IMR-90 (cell line): ENCODE measurements at regions not wholly inside any gene's neighbourhood (a gene's known extent, or its start where the extent isn't known, plus 50 kb on each side); places are given as distances from the start of the nearest gene placed in this dataset.

Experiments
- ATAC-seq: fragments of 200-7000 bp; cut with Tn5 transposase; 2 replicates; pipeline ENCODE4 v1.9.1; 2020; ENCODE audit warnings: low read depth, mild to moderate bottlenecking, moderate library complexity
- BruUV-seq: library from RNA; stranded (reverse); fragments of 400-500 nt; replicated peaks from 2 replicates; lab custom pipeline; 2021; lab: Mats Ljungman, UMichigan
- CTCF ChIA-PET: fragments of 300-600 bp; formaldehyde crosslinking; extraction: SDS; loops from one replicate; lab custom pipeline; 2021; ENCODE audit warnings: antibody characterized with exemption; lab: Yijun Ruan, JAX
- POLR2A ChIA-PET: fragments of 300-600 bp; sonication (Branson Sonifier 250); formaldehyde crosslinking; loops from one replicate; lab custom pipeline; 2022; ENCODE audit warnings: antibody characterized with exemption; ENCODE audit not compliant: unreplicated experiment; lab: Charles Lee
- DNase-seq: peaks from one replicate; pipeline ENCODE4 v3.0.0; 2013
- H2AFZ ChIP-seq: replicated peaks from 2 replicates; pipeline ENCODE3; 2013; ENCODE audit warnings: low read length, mild to moderate bottlenecking; ENCODE audit not compliant: poor library complexity
- H2AK5ac ChIP-seq: 2 replicates; pipeline ENCODE4 v1.6.1; 2013; ENCODE audit warnings: low read depth, low read length, inconsistent platforms
- H2AK9ac ChIP-seq: replicated peaks from 2 replicates; pipeline ENCODE3; 2013; ENCODE audit warnings: mild to moderate bottlenecking, low read depth, low read length, moderate library complexity; ENCODE audit not compliant: poor library complexity
- H2BK120ac ChIP-seq: 2 replicates; pipeline ENCODE4 v1.6.1; 2013; ENCODE audit warnings: low read depth, low read length, inconsistent platforms
- H2BK15ac ChIP-seq: 3 replicates; pipeline ENCODE4 v1.6.1; 2013; ENCODE audit warnings: low read depth, low read length, inconsistent platforms
- H2BK20ac ChIP-seq: 2 replicates; pipeline ENCODE4 v1.6.1; 2013; ENCODE audit warnings: low read depth, mild to moderate bottlenecking, inconsistent platforms, low read length, moderate library complexity
- H2BK5ac ChIP-seq: 2 replicates; pipeline ENCODE4 v1.6.1; 2013; ENCODE audit warnings: mild to moderate bottlenecking, low read depth, low read length, inconsistent platforms; ENCODE audit not compliant: poor library complexity, severe bottlenecking
- H3K14ac ChIP-seq: replicated peaks from 2 replicates; pipeline ENCODE4 v1.6.1; 2013; ENCODE audit warnings: low read depth, low read length, inconsistent platforms
- H3K18ac ChIP-seq: 2 replicates; pipeline ENCODE4 v1.6.1; 2013; ENCODE audit warnings: low read depth, low read length, control low read depth
- H3K23ac ChIP-seq: 2 replicates; pipeline ENCODE4 v1.6.1; 2013; ENCODE audit warnings: low read depth, low read length, inconsistent platforms
- H3K27ac ChIP-seq: 2 replicates; pipeline ENCODE4 v1.5.1; 2013; ENCODE audit warnings: mild to moderate bottlenecking, control low read depth, low read length; ENCODE audit not compliant: insufficient read depth
- H3K27me3 ChIP-seq: 2 replicates; pipeline ENCODE4 v1.6.1; 2013; ENCODE audit warnings: low read length; ENCODE audit not compliant: control insufficient read depth, insufficient read depth
- H3K36me3 ChIP-seq: 2 replicates; pipeline ENCODE4 v1.6.1; 2013; ENCODE audit warnings: low read length, mixed read lengths; ENCODE audit not compliant: control insufficient read depth, insufficient read depth
- H3K4ac ChIP-seq: 2 replicates; pipeline ENCODE4 v1.6.1; 2013; ENCODE audit warnings: low read depth, low read length, inconsistent platforms
- H3K4me1 ChIP-seq: 2 replicates; pipeline ENCODE4 v1.6.1; 2013; ENCODE audit warnings: low read length, mixed read lengths; ENCODE audit not compliant: control insufficient read depth, insufficient read depth
- H3K4me2 ChIP-seq: 2 replicates; pipeline ENCODE4 v1.6.1; 2013; ENCODE audit warnings: low read depth, mild to moderate bottlenecking, control low read depth, low read length, moderate library complexity
- H3K4me3 ChIP-seq: 2 replicates; pipeline ENCODE4 v1.5.1; 2013; ENCODE audit warnings: low read depth, mild to moderate bottlenecking, control low read depth, low read length, moderate library complexity; ENCODE audit not compliant: insufficient read depth
- H3K56ac ChIP-seq: 2 replicates; pipeline ENCODE4 v1.6.1; 2013; ENCODE audit warnings: low read length, inconsistent platforms; ENCODE audit not compliant: insufficient read depth; ENCODE audit errors: extremely low read depth
- H3K79me1 ChIP-seq, 2 experiments: 2 replicates each; pipeline ENCODE4 v1.6.1; 2013; ENCODE audit warnings: low read length in 2 of 2, inconsistent platforms in 1 of 2, low read depth in 1 of 2
- H3K9ac ChIP-seq: 2 replicates; pipeline ENCODE4 v1.6.1; 2013; ENCODE audit warnings: low read depth, low read length, control low read depth
- H3K9me1 ChIP-seq: 2 replicates; pipeline ENCODE4 v1.6.1; 2013; ENCODE audit warnings: low read length, inconsistent platforms; ENCODE audit not compliant: insufficient read depth
- H3K9me3 ChIP-seq: 2 replicates; pipeline ENCODE4 v1.6.1; 2013; ENCODE audit warnings: low read length; ENCODE audit not compliant: control insufficient read depth, insufficient read depth
- H4K20me1 ChIP-seq: 2 replicates; pipeline ENCODE4 v1.6.1; 2013; ENCODE audit warnings: low read length, inconsistent platforms; ENCODE audit not compliant: insufficient read depth
- H4K5ac ChIP-seq: 2 replicates; pipeline ENCODE4 v1.6.1; 2013; ENCODE audit warnings: mild to moderate bottlenecking, low read depth, low read length, control low read depth
- H4K8ac ChIP-seq, 2 experiments: 2 replicates each; pipeline ENCODE4 v1.6.1; 2013; ENCODE audit warnings: low read depth in 2 of 2, low read length in 2 of 2, control low read depth in 1 of 2, inconsistent platforms in 1 of 2
- H4K91ac ChIP-seq: 2 replicates; pipeline ENCODE4 v1.6.1; 2013; ENCODE audit warnings: low read depth, low read length, inconsistent platforms; ENCODE audit not compliant: insufficient read depth
- CEBPB ChIP-seq: IDR thresholded peaks from 2 replicates; pipeline ENCODE4 v1.6.1; 2012; ENCODE audit warnings: low read depth, low read length, improper control_type of control experiment
- CTCF ChIP-seq: conservative IDR thresholded peaks from 2 replicates; pipeline ENCODE4 v1.5.1; 2012; ENCODE audit warnings: mild to moderate bottlenecking, low read depth, low read length, improper control_type of control experiment
- ELK1 ChIP-seq: fragments of 150-350 bp; IDR thresholded peaks from 2 replicates; pipeline ENCODE4 v1.6.1; 2016; ENCODE audit warnings: low read depth, mild to moderate bottlenecking, low read length, moderate library complexity, borderline replicate concordance
- MXI1 ChIP-seq: IDR thresholded peaks from 2 replicates; pipeline ENCODE4 v1.6.1; 2012; ENCODE audit warnings: low read depth, mild to moderate bottlenecking, low read length, moderate library complexity, borderline replicate concordance
- NFE2L2 ChIP-seq: fragments of 150-350 bp; IDR thresholded peaks from 2 replicates; pipeline ENCODE4 v1.6.1; 2016; ENCODE audit warnings: low read depth, mild to moderate bottlenecking, low read length
- POLR2A ChIP-seq: IDR thresholded peaks from 2 replicates; pipeline ENCODE4 v1.6.1; 2012; ENCODE audit warnings: mild to moderate bottlenecking, low read depth, low read length
- RAD21 ChIP-seq: IDR thresholded peaks from 2 replicates; pipeline ENCODE4 v1.6.1; 2012; ENCODE audit warnings: low read length, improper control_type of control experiment
- RCOR1 ChIP-seq: IDR thresholded peaks from 2 replicates; pipeline ENCODE4 v1.6.1; 2012; ENCODE audit warnings: mild to moderate bottlenecking, low read length, improper control_type of control experiment; ENCODE audit not compliant: insufficient replicate concordance
- WGBS, 2 experiments: methylation state at CpG; one replicate each; pipeline versions ENCODE4 v1.1.5 to v1.1.7; 2013; ENCODE audit warnings: missing lambda C conversion rate in 2 of 2; ENCODE audit not compliant: insufficient read length in 1 of 2; ENCODE audit errors: extremely low coverage in 2 of 2; 5-methylcytosine and 5-hydroxymethylcytosine counted together
- dilution Hi-C: fragments of 300-500 bp; cut with HindIII; formaldehyde crosslinking; loops from one replicate; pipeline ENCODE4 v1.14.3; 2018; ENCODE audit warnings: low sequenced_read_pairs; ENCODE audit not compliant: unreplicated experiment
- in situ Hi-C: fragments of 300-500 bp; cut with MboI; formaldehyde crosslinking; loops from 3 replicates; pipeline ENCODE4 v1.14.3; 2019; ENCODE audit warnings: low sequenced_read_pairs, inconsistent platforms, mixed read lengths
- intact Hi-C: fragments of 100-400 bp; cut with micrococcal nuclease; formaldehyde crosslinking; loops from 2 replicates; pipeline ENCODE4 v1.10.0; 2022

DNA sequence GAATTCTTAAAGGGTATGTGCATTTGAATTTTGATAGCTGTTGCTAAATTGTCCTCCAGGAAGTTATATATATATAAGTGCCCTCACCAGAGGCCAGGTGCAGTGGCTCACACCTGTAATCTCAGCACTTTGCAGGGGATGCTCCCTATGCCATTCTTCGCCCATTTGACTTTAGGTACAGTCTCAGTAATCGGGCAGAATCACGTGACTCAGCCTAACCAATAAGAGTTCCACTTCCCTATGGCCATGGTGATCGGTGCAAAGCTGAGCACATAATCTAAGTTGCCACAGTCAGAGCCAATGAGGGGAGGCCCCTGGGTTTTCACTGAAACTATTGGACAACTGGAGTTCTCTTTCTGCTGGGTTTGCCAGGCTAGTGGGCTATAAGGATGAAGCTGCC is 274.6 kb upstream of the TBX3 start:
- dilution Hi-C loops: no loop called here
- ATAC-seq (no peak), DNase-seq (no peak)
- no CpG with 5 or more reads among the region's 4 CpGs for WGBS, 2 experiments
- Histone ChIP-seq H4K8ac (no peak overlapping the region), H2BK15ac (no peak overlapping the region), H3K4me2 (no peak overlapping the region), H4K91ac (no peak overlapping the region), H3K56ac (no peak overlapping the region), H3K18ac (no peak overlapping the region), H3K27ac (no peak overlapping the region), H3K79me1 (no peaks in the 10 kb centered on the region), H2BK5ac (no peak overlapping the region), H2AFZ (no peak overlapping the region), H4K5ac (no peak overlapping the region), H2BK120ac (no peak overlapping the region), H3K9me3 (no peaks in the 10 kb centered on the region), H3K36me3 (no peaks in the 10 kb centered on the region), H3K27me3 (no peaks in the 10 kb centered on the region), H3K4me3 (no peak overlapping the region), H3K9ac (no peak overlapping the region), H3K23ac (no peak overlapping the region), H3K4me1 (no peaks in the 10 kb centered on the region), H2AK5ac (no peak overlapping the region), H3K4ac (no peak overlapping the region), H3K14ac (no peak overlapping the region), H3K9me1 (no peaks in the 10 kb centered on the region), H4K20me1 (no peaks in the 10 kb centered on the region), H2AK9ac (no peak overlapping the region), H2BK20ac (no peak overlapping the region)
- intact Hi-C loops: no loop called here
- BruUV-seq: no TSS peak
- TF ChIP-seq RAD21 (no peak), CEBPB (no peak), NFE2L2 (no peak), MXI1 (no peak), POLR2A (no peak), RCOR1 (no peak), ELK1 (no peak), CTCF (no peak)
- CTCF ChIA-PET: interaction anchor here (0.8 to 0.9 kb wide), 2 partner anchors 9 to 35 kb away, joined by 3 read pairs; no protein-coding TSS in a partner anchor
- POLR2A ChIA-PET: no interaction called here
- in situ Hi-C loops: no loop called here
